ENCODE measurements at regions not wholly inside any gene's neighbourhood (a gene's known extent, or its start where the extent isn't known, plus 50 kb on each side); places are given as distances from the start of the nearest gene placed in this dataset.
"Not testable (repeated sequence)": the region's sequence is repeated elsewhere in the genome, so short reads cannot be mapped to it uniquely, and the experiment has no call there.

DNA sequence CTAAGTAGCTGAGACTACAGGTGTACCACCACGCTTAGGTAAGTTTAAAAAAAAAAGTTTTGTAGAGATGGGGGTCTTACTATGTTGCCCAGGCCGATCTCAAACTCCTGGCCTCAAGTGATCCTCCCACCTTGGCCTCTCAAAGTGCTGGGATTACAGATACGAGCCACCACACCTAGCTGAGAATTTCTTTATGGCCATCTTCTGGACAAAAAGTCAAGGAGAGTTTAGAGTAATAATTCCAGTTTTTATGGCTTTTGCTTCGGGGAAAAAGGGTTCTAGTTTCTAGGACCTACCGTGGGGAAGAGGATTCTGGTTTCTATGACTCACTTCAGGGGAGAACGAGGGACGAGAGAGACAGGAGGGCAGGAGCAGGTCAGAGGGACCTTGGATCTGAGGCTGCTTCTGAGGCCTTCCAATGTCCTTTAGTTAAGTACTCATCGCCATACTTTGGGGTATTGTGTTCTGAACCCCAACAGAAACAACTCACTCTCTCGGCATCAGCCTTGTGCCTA lies 69.3 kb upstream of the IER3 start:
- peak overlapping the region in 5 of 10 donors; percentile 9 to 86 (median 40) for H3K27ac ChIP-seq
- DNase-seq (no peak), ATAC-seq (no peak)
- intact Hi-C loops (cut with DNase I), result no loop called here
- TF ChIP-seq, protein P1, sequence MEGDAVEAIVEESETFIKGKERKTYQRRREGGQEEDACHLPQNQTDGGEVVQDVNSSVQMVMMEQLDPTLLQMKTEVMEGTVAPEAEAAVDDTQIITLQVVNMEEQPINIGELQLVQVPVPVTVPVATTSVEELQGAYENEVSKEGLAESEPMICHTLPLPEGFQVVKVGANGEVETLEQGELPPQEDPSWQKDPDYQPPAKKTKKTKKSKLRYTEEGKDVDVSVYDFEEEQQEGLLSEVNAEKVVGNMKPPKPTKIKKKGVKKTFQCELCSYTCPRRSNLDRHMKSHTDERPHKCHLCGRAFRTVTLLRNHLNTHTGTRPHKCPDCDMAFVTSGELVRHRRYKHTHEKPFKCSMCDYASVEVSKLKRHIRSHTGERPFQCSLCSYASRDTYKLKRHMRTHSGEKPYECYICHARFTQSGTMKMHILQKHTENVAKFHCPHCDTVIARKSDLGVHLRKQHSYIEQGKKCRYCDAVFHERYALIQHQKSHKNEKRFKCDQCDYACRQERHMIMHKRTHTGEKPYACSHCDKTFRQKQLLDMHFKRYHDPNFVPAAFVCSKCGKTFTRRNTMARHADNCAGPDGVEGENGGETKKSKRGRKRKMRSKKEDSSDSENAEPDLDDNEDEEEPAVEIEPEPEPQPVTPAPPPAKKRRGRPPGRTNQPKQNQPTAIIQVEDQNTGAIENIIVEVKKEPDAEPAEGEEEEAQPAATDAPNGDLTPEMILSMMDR (IDR thresholded peaks at IDR 0.05), result no peak
- H3K4me1 ChIP-seq, result peaks cover 0 to 51% (median 13%) of the 10 kb centered on the region in 9 donors
- H3K36me3 ChIP-seq, result no peaks in the 10 kb centered on the region
- WGBS, 2 donors, result 87 to 94% methylated on average over 9 of the region's 9 CpGs
- H3K9me3 ChIP-seq, result no peaks in the 10 kb centered on the region
- no peak overlapping the region for H3K4me3 ChIP-seq
- H3K27me3 ChIP-seq, result no peaks in the 10 kb centered on the region

DNA sequence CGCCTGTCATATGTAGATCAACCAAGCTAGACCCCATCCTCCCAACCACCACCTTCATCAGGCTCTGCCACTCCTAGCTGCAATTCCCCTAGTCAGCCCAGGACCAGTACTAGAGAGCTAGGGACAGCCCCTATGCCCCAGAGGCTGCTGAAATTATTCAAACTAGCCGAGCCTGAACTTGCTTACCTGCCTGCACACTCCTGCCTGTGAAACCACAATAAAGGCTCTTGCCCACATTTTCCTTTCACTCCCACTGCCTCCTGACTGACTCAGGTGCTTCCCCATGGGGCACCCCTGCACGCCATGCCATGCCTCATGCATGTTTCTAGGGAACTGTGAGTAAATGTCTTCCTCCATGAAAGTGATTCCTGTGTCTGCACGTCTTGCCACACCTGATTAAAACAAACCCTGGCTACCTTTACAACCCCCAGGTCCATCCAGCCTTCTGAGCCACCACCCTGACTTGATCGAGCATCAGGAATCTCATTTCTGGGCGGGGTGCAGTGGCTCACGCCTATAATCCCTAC lies 66.5 kb upstream of the IER3 start:
- Histone ChIP-seq H3K27ac (no peak overlapping the region), H3K4me1 (peaks cover 0 to 33% (median 13%) of the 10 kb centered on the region in 9 donors), H3K4me3 (no peak overlapping the region), H3K36me3 (no peaks in the 10 kb centered on the region), H3K9me3 (no peaks in the 10 kb centered on the region), H3K27me3 (no peaks in the 10 kb centered on the region)
- no peak for DNase-seq
- intact Hi-C loops (cut with DNase I), result no loop called here
- ATAC-seq, result no peak
- TF ChIP-seq, protein P1 (IDR thresholded peaks at IDR 0.05), result no peak
- WGBS, 2 donors, result 85 to 88% methylated on average over 7 of the region's 7 CpGs

DNA sequence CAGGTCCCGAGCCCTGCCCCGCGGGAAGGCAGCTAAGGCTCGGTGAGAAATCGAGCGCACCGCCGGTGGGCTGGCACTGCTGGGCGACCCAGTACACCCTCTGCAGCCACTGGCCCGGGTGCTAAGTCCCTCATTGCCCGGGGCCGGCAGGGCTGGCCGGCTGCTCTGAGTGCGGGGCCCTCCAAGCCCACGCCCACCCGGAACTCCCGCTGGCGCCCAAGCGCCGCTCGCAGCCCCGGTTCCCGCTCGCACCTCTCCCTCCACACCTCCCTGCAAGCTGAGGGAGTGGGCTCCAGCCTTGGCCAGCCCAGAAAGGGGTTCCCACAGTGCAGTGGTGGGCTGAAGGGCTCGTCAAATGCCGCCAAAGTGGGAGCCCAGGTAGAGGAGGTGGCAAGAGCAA lies 63.2 kb upstream of the IER3 start:
- H3K4me1 ChIP-seq, result peaks cover 0 to 18% (median 0%) of the 10 kb centered on the region in 9 donors
- ATAC-seq; H3K9me3 ChIP-seq; H3K27me3 ChIP-seq; H3K27ac ChIP-seq; DNase-seq; intact Hi-C loops (cut with DNase I); H3K36me3 ChIP-seq; H3K4me3 ChIP-seq: not testable (repeated sequence)
- WGBS, 2 donors, result 96 to 97% methylated on average over 26 of the region's 26 CpGs

DNA sequence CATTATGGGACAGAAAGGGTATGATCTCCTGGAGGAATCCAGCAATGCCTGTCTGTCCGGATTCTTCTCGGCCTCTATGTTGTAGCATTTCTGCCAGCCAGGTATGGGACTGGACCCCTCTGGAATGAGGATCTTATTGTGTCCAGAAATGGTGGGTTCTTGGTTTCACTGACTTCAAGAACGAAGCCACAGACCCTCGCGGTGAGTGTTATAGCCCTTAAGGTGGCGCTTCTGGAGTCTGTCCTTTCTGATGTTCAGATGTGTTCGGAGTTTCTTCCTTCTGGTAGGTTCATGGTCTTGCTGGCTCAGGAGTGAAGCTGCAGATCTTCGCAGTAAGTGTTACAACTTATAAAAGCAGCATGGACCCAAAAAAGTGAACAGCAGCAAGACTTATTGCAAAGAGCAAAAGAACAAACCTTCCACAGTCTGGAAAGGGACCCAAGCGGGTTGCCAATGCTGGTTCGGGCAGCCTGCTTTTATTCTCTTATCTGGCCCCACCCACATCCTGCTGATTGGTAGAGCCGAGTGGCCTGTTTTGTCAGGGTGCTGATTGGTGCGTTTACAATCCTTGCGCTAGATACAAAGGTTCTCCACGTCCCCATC lies 62.3 kb upstream of the IER3 start:
- Histone ChIP-seq H3K27ac (no peak overlapping the region), H3K4me1 (peaks cover 0 to 10% (median 0%) of the 10 kb centered on the region in 9 donors), H3K4me3 (no peak overlapping the region), H3K36me3 (no peaks in the 10 kb centered on the region), H3K27me3 (no peaks in the 10 kb centered on the region), H3K9me3 (no peaks in the 10 kb centered on the region)
- no peak for DNase-seq
- intact Hi-C loops (cut with DNase I), result no loop called here
- 89 to 90% methylated on average over 14 of the region's 14 CpGs for WGBS, 2 donors
- no peak for ATAC-seq
- TF ChIP-seq, protein P1 (IDR thresholded peaks at IDR 0.05), result no peak

DNA sequence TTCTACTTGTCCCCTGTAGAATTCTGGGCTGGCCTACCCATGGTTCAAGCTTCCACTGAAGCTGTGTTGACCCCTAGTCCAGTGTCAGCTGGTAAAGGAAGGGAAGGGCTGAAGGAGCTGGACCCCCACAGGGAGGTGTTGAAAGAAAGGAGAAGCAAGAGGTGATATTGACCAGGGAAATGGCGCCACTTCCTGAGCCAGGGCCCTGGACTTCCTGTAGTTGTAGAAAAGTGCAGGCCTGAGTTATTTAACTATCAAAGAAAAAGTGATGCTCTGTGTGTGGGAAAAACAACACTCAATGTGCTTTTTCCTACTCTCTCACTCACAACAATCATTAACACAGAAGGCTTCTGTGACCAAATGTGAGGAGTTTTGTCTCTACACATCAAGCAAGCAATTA lies 60.0 kb upstream of the IER3 start:
- TF ChIP-seq, protein P1 (IDR thresholded peaks at IDR 0.05), result no peak
- peak overlapping the region in 1 of 10 donors; percentile 38 for H3K27ac ChIP-seq
- intact Hi-C loops (cut with DNase I), result no loop called here
- H3K9me3 ChIP-seq, result no peaks in the 10 kb centered on the region
- DNase-seq, result no peak
- no peaks in the 10 kb centered on the region for H3K27me3 ChIP-seq
- no peak overlapping the region for H3K4me3 ChIP-seq
- no peak for ATAC-seq
- no peaks in the 10 kb centered on the region for H3K36me3 ChIP-seq
- H3K4me1 ChIP-seq, result peaks cover 0 to 24% (median 3%) of the 10 kb centered on the region in 9 donors
- WGBS, 2 donors, result 95 to 97% methylated on average over 1 of the region's 1 CpG

Measured in heart right ventricle (tissue), 16 donors.